NCI-H1105 treated with DMSO at 0.1 percent for 48 hours (cell line): ENCODE measurements at regions not wholly inside any gene's neighbourhood (a gene's known extent, or its start where the extent isn't known, plus 50 kb on each side); places are given as distances from the start of the nearest gene placed in this dataset.
"Not testable (repeated sequence)": the region's sequence is repeated elsewhere in the genome, so short reads cannot be mapped to it uniquely, and the experiment has no call there.

Source experiments
- DNase-seq: peaks from one replicate; lab custom pipeline; 2025; lab: John Stamatoyannopoulos, UW

DNA sequence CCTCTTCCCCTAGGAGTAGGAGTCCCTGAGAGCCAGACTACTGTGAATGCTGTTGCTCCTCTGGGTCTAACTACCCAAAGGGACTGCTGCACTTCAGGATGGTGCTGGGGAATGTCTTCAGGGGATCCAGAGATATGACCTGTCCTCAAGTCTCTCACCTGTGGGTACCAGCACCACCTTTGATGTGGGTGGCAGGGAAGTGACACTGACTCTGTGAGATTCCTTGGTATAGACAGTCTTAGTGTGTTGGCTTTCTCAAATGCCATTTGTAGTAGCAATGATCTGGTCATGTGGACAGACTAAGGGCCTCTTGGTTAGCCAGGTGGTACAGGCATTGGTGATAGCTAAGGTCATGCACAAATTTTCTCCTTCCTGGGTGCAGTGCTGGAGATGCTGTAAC is 108.9 kb upstream of the ADAMTS3 start:
- DNase-seq: no peak

DNA sequence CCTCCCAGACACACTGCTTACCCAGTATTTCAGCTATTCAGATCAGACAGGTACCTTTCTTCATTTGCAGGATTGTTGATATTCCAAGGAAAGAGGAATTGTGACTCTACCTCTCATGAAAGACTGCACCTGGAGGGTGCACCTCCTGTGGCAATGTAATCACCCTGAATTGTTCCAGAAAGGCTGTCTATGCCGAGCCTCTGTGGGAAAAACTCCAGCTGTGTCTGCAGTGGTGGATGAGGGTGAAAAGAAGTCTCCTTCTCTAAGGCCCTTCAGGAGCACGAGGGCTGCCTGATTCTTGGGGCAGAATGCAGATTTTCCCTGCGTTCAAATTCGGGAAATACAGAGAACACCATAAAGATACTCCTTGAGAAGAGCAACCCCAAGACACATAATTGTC is 108.2 kb upstream of the ADAMTS3 start:
- DNase-seq: no peak

DNA sequence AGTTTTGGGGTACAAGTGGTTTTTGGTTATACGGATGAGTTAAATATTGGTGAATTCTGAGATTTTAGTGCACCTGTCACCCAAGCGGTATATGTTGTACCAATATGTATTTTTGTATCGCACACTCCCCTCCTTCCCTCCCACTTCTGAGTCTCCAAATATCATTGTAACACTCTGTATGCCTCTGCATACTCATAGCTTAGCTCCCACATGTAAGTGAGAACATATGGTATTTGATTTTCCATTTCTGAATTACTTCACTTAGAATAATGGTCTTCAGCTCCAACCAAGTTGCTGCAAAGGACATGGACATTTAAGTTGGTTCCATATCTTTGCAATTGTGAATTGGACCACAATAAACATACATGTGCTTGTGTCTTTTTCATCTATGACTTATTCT is 103.0 kb upstream of the ADAMTS3 start:
- DNase-seq: no peak

DNA sequence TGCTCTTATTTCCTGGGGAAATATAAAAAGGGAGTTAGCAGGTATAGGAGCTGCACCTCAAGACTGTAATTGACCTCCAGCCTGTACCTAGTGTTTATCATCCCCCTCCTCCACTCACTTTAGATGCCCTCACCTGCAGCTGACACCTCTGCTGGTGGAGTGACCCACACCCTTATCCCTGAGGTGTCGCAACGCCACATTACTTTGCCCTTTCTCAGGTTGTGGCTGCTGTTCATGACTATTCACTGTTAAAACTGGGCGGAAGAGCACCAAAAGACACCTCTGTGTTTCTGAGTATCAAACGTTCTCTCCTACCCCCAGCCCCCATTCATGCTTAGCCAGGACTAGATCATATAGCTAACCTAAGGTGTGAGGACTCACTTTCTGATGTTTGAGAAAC is 101.5 kb upstream of the ADAMTS3 start:
- DNase-seq: no peak

DNA sequence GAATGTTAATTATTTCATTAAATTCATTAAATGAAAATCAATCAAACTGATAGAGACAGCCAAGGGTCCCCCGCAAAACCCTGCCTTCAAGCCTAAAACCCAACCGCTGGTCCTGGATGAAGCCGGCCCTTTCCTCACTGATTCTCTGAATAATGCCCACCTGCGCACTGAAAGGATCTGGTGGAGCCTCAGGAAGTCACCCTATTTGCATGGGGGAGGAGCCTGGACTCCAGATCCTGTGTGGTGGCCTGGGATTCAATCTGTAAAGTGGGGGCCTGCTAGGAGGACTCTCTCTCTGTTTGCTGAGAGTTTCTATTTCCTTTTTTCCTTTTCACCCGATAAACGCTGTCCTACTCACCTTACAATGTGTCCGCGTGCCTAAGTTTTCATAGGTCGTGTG is 97.9 kb upstream of the ADAMTS3 start:
- DNase-seq: no peak

DNA sequence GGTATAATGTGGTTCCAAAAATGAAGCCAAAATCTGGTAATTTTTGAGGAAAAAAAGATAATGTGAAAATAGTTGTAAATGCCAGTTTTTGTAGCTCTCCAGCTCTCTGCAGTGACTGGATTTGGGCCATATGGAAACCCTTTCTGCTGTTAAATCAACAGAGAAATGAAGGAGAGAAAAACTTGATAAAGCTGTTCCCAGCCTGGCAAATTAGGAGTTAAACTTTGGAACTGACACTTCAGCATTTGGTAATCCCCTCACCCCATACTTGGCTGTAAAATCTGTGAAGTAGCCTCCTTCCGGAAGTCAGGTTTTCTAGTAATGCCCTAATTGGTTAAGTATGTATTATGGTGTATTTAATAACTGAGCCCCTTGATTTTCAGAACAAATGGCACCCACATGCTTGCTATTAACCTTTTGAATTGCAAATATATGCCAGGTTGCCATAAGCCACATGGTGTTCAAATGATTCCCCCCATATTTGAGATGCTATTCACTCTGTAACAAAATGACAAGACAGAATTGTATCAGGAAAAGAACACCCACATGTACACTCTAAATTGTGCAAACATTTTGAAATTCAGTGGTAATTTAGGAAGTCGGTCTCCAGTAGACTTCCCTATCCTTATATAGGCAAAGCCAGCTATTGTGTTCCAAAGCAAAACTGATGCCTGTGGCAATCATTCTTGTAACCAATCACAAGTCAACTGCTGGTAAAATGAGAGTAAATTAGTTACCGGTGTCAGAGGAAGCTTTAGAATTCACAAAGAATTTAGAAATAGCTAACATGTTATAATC is 96.3 kb upstream of the ADAMTS3 start:
- DNase-seq: no peak

DNA sequence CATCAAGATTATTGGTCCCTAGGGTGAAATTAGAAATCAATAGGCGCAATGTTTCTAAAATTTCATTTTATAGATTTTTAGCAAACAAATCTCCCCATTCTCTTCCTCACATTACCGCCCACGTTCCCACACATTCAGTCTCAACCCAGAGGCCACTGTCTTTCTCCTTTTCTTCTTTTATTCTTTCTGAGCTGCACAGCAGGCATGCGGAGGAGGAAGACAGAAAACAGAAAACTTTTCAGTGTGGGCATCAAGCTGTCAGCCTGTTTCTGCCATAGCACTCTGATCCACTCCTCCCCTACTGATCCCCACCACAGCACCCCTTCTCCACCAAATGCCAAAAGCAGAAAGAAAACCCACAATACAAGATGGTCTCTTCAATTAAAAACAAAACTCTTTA is 94.8 kb upstream of the ADAMTS3 start:
- DNase-seq: no peak

DNA sequence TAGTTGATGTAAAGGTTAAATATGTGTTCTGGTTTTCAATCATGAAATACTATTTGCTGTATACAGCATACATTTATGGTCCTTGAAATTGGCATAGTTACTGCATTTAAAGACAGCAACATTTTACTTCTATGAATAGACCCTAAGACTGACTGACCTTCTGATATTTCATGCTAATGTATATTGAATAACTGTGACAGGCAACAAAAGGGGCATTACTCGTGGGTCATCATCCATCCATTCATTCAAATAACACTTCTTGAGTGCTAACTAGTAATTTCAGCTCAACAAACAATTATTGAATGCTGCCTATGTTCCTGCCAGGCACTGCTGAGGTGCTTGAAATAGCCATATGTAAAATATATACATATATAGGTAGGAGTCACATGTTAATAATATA is 92.8 kb upstream of the ADAMTS3 start:
- DNase-seq: no peak

DNA sequence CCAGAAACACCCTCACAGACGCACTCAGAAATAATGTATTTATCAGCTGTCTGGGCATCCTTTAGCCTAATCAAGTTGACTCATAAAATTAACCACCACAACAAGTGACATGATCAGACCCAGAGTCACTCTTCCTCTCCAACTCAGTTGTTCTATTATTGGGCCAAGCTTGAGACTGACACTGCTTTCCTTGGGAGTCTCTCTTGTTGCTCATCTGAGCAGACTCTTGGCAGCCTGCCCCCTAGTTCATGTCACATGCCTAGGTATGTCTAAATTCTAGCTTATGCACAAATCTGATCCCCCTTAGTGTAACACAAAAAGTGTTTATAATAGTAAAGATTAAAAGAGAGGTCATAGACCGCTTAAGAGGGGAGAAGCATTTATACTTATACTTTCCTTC is 72.6 kb upstream of the ADAMTS3 start:
- DNase-seq: no peak

DNA sequence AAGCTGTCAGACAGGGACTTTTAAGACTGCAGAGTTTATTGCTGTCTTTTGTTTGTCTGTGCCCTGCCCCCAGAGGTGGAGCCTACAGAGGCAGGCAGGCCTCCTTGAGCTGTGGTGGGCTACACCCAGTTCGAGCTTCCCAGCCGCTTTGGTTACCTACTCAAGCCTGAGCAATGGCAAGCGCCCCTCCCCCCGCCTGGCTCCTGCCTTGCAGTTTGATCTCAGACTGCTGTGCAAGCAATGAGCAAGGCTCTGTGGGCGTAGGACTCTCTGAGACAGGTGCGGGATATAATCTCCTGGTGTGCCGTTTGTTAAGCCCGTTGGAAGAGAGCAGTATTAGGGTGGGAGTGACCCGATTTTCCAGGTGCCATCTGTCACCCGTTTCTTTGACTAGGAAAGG is 67.8 kb upstream of the ADAMTS3 start:
- not testable (repeated sequence) for DNase-seq

DNA sequence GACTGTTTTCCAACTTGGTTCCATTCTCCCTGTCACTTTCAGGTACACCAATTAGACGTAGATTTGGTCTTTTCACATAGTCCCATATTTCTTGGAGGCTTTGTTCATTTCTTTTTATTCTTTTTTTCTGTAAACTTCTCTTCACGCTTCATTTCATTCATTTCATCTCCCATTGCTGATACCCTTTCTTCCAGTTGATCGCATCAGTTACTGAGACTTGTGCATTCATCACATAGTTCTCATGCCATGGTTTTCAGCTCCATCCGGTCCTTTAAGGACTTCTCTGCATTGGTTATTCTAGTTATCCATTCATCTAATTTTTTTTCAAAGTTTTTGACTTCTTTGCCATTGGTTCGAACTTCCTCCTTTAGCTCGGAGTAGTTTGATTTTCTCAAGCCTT is 66.9 kb upstream of the ADAMTS3 start:
- not testable (repeated sequence) for DNase-seq

DNA sequence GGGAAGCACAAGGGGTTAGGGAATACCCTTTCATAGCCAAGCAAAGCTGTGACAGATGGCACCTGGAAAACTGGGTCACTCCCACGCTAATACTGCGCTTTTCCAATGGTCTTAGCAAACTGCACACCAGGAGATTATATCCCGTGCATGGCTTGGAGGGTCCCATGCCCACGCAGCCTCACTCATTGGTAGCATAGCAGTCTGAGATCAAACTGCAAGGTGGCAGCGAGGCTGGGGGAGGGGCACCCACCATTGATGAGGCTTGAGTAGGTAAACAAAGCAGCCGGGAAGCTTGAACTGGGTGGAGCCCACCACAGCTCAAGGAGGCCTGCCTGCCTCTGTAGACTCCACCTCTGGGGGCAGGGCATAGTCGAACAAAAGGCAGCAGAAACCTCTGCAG is 63.2 kb upstream of the ADAMTS3 start:
- not testable (repeated sequence) for DNase-seq

DNA sequence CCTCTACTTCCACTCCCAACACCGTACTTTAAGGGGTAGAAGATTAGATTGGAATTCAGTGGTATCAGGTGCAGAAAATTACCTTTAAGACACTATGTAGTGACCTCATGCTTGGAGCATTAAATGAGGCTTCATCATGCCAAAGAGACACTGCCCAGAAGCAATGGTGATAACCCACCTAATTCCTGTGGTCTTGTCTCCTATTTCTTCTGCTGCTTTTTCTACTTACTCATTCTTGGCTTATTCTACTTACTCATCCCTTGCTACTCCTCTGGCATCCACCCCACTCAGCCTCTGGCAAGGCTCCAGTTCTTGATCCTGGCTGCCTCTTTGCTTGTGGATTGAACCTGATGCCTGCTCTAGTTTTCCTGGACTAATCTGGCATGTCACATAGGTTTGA is 62.3 kb upstream of the ADAMTS3 start:
- DNase-seq: no peak

DNA sequence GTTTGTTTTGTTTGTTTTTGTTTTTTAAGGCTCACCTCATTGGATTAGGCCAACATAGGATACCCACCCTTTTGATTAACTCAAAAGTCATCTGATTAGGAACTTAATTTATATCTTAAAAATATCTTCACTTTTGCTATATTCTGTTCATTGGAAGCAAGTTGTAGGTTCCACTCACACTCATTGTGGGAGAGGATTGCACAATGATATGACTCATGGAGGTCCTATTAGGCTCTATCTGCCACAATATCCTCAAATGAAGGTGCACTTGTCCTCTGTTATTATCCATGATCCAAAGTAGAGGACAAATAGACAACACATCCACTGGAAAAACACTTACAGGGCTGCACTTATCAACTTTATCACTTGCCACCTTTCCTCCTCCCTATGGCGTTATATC is 60.5 kb upstream of the ADAMTS3 start:
- DNase-seq: no peak

DNA sequence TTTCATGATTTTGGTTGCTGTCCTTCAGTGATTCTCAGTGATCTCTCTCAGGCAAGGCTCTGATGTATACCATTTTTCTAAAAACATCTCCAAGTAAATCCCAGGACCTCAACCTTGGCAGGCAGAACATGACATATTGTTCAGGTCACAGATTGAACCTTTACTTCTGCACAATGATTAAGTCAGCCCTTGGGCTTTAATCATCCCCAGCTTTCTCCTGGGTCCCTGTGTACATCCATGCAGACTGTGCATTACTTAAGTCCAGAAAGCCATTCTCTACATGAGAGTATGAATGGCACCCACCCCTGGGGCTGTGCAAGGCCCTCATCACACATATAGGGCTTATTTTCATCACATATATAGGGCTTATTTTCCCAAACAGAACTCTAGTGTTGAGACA is 58.7 kb upstream of the ADAMTS3 start:
- no peak for DNase-seq
